ENCODE measurements at regions not wholly inside any gene's neighbourhood (a gene's known extent, or its start where the extent isn't known, plus 50 kb on each side); places are given as distances from the start of the nearest gene placed in this dataset.

DNA sequence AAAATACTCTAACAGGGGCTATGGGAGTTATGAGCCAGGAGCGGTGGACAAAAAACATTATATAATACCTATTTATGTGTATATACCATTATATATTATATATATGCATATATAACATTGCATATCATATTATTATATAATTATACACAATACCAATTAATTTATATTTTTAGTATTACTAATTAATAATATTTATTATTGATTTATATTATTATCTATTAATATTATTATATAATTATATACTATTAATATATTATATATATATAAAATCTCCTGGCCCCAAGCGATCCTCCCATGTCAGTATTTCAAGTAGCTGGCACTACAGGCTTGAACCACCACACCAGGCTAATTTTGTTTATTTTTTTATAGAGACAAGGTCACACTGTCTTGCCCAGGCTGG, 73.8 kb upstream of the JADE1 start:
- no peaks in the 10 kb centered on the region for H3K36me3 ChIP-seq
- TF ChIP-seq, protein P1, sequence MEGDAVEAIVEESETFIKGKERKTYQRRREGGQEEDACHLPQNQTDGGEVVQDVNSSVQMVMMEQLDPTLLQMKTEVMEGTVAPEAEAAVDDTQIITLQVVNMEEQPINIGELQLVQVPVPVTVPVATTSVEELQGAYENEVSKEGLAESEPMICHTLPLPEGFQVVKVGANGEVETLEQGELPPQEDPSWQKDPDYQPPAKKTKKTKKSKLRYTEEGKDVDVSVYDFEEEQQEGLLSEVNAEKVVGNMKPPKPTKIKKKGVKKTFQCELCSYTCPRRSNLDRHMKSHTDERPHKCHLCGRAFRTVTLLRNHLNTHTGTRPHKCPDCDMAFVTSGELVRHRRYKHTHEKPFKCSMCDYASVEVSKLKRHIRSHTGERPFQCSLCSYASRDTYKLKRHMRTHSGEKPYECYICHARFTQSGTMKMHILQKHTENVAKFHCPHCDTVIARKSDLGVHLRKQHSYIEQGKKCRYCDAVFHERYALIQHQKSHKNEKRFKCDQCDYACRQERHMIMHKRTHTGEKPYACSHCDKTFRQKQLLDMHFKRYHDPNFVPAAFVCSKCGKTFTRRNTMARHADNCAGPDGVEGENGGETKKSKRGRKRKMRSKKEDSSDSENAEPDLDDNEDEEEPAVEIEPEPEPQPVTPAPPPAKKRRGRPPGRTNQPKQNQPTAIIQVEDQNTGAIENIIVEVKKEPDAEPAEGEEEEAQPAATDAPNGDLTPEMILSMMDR (IDR thresholded peaks at IDR 0.05 in 4 of 5, conservative IDR thresholded peaks at IDR 0.05 in 1 of 5) = no peak
- TF ChIP-seq POLR2A (IDR thresholded peaks at IDR 0.05) = no peak
- in situ Hi-C loops (cut with MboI; ENCODE audit: low sequenced_read_pairs in 4 of 4) = no loop called here
- no peaks in the 10 kb centered on the region for H3K27me3 ChIP-seq
- no peak overlapping the region for H3K27ac ChIP-seq
- ATAC-seq (no peak), DNase-seq (no peak)
- no peaks in the 10 kb centered on the region for H3K4me1 ChIP-seq
- intact Hi-C loops (cut with DNase I; ENCODE audit: low total_unique reads) = no loop called here
- no peak overlapping the region for H3K4me3 ChIP-seq
- no peaks in the 10 kb centered on the region for H3K9me3 ChIP-seq

DNA sequence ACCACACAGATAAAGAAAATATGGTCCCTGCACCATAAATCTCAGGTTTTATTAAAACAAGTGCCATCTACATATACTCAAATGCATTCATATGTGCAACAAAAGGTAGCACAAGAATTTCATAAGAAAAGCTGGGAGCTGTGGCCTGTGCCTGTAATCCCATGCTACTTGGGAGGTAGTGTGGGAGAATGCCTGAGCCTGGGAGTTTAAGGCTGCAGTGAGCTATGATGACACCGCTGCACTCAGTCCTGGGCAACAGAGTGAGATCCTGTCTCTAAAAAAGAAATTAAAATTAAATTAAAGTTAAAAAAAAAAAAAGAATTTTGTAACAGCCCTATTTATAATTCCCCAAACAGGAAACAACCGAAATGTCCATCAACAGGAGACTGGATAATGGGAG, 81.3 kb upstream of the JADE1 start:
- Histone ChIP-seq H3K36me3 (no peaks in the 10 kb centered on the region), H3K27me3 (no peaks in the 10 kb centered on the region), H3K9me3 (no peaks in the 10 kb centered on the region), H3K27ac (no peak overlapping the region), H3K4me1 (no peaks in the 10 kb centered on the region), H3K4me3 (no peak overlapping the region)
- DNase-seq (no peak), ATAC-seq (no peak)
- intact Hi-C loops (cut with DNase I; ENCODE audit: low total_unique reads) (no loop called here), in situ Hi-C loops (cut with MboI; ENCODE audit: low sequenced_read_pairs in 4 of 4) (no loop called here)
- TF ChIP-seq POLR2A (IDR thresholded peaks at IDR 0.05) = no peak
- TF ChIP-seq, protein P1 (IDR thresholded peaks at IDR 0.05 in 4 of 5, conservative IDR thresholded peaks at IDR 0.05 in 1 of 5) = no peak

DNA sequence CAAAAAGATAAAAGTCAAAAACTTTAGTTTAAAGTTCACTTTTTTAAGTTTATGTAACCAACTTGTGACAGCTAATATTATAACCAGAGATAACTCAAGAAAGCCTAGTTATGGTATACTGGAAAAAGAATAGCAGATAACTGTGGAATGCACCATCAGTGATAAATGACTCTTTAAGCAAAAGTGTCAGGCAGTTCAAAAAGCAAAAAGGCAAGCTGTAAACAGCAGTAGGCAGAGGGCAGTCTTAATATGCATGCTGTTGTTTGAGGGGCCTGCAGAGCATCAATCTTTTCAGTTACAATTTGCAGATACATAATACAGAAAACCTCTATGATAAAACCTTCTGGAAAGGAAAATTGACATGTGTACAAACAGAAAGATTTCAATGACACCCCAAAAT, 81.8 kb upstream of the JADE1 start:
- Histone ChIP-seq H3K9me3 (no peaks in the 10 kb centered on the region), H3K27me3 (no peaks in the 10 kb centered on the region), H3K36me3 (no peaks in the 10 kb centered on the region), H3K27ac (no peak overlapping the region), H3K4me1 (no peaks in the 10 kb centered on the region), H3K4me3 (no peak overlapping the region)
- DNase-seq (no peak), ATAC-seq (no peak)
- TF ChIP-seq, protein P1 (IDR thresholded peaks at IDR 0.05 in 4 of 5, conservative IDR thresholded peaks at IDR 0.05 in 1 of 5) = no peak
- TF ChIP-seq POLR2A (IDR thresholded peaks at IDR 0.05) = no peak
- in situ Hi-C loops (cut with MboI; ENCODE audit: low sequenced_read_pairs in 4 of 4) = no loop called here
- intact Hi-C loops (cut with DNase I; ENCODE audit: low total_unique reads) = no loop called here

DNA sequence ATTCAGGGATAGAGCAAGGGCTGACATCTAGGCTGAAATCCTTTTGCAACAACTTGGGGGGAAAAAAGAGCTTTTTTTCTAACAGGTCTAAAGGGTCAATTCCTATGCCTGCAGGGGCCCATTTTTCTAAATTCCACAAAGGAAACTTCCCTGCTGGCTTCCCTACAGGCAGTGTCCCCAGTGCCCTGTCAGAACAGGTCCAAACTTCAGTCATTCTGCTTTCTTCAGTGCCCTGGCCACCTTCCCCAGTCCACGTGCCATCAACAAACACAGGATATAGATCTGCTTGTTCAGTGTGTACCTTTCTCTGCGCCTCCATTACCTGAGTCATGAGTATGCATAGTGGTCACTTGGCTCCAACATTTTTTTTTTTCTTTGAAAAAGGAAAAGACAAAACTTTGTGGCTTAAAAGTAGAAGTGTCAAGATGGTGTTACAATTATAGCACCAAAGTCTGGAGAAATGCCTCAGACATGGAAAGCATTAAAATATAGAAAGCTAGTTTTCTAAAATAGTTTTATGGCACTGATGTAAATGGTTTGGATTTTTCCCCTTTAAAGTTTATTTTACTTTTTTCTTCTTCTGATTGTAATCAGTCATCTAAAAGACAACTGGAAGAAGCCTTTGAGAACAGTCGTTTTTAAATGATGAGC, 84.0 kb upstream of the JADE1 start:
- Histone ChIP-seq H3K36me3 (no peaks in the 10 kb centered on the region), H3K27me3 (no peaks in the 10 kb centered on the region), H3K27ac (no peak overlapping the region), H3K4me3 (no peak overlapping the region), H3K9me3 (no peaks in the 10 kb centered on the region), H3K4me1 (no peaks in the 10 kb centered on the region)
- DNase-seq (no peak), ATAC-seq (no peak)
- TF ChIP-seq, protein P1 (IDR thresholded peaks at IDR 0.05 in 4 of 5, conservative IDR thresholded peaks at IDR 0.05 in 1 of 5) = no peak
- no peak for TF ChIP-seq POLR2A (IDR thresholded peaks at IDR 0.05)
- in situ Hi-C loops (cut with MboI; ENCODE audit: low sequenced_read_pairs in 4 of 4) (no loop called here), intact Hi-C loops (cut with DNase I; ENCODE audit: low total_unique reads) (no loop called here)

DNA sequence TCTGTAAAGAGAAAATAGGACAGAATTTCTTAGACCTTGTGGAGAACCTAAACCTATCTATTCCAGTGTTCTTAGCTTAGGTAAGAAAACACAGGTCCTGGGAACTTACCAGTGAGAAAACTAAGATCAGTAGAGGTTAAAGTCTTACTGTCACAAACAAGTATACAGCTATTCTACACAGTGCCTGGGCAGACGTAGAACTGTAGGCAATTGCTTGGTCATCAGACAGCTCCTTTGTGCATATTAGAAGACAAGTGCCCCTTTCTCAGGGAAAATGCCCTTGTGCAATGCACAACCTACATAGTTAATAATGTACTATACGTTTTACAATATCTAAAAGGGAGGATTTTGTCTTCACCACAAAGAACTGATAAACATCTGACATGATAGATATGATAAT, 86.6 kb upstream of the JADE1 start:
- intact Hi-C loops (cut with DNase I; ENCODE audit: low total_unique reads) = no loop called here
- Histone ChIP-seq H3K9me3 (no peaks in the 10 kb centered on the region), H3K27me3 (no peaks in the 10 kb centered on the region), H3K4me1 (no peaks in the 10 kb centered on the region), H3K27ac (no peak overlapping the region), H3K36me3 (no peaks in the 10 kb centered on the region), H3K4me3 (no peak overlapping the region)
- ATAC-seq (no peak), DNase-seq (no peak)
- TF ChIP-seq, protein P1 (IDR thresholded peaks at IDR 0.05 in 4 of 5, conservative IDR thresholded peaks at IDR 0.05 in 1 of 5) = no peak
- TF ChIP-seq POLR2A (IDR thresholded peaks at IDR 0.05) = no peak
- in situ Hi-C loops (cut with MboI; ENCODE audit: low sequenced_read_pairs in 4 of 4) = no loop called here

Data from gastrocnemius medialis (tissue), 4 donors.